ENCODE measurements at regions not wholly inside any gene's neighbourhood (a gene's known extent, or its start where the extent isn't known, plus 50 kb on each side); places are given as distances from the start of the nearest gene placed in this dataset.

DNA sequence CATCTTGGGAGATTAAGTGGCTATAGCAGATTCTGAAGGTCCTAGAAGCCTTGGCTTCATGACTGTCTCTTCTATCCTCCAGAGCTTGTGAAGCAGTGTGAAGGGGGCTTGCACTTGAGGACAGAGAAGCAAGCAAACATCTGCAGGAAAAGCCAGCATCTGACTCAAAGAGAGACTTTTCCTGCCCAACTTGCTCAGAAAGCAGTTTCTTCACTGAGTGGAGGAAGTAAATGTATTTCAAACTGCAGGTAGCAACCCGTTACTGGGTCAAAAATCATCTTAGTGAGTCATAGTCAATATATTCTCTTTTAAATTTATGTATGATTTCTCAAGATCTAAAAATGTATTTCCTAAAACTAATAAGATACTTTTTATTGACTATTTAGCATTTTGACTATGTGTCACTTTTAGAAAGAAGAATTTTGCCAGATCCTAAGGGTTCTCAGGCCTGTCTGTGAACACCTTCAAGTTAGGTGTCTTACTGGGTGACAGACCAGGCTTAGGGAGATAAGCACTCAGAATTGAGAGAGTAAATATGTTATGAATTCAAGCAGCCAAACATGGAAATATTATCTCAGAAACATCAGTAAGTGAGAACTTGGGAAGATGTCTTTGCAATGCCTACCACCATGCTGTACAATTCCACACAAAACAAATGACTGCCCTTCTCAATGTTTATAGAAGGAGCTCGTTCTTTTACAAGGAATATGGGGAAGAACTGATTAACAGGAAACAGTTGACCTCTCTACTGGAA is 72.6 kb upstream of the DMAC1 start:
- no peak for DNase-seq (ENCODE audit: low read depth)

DNA sequence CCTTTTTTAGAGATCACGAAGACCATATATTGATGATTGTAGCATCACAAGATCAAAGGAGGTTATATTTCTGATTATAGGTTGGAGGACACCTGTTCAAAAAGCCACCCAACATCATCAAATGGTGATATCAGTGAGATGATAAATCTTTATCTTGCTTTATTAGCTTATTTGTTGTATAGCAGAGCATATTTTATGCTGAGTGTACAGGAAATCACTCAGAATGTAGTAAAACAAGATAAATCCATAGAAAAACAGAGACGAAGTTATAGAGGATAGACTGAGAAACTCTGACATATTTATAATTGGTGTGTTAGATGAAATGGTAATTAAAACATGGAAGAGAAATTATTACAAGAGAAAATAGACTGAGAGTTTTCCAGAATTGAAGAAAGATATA is 69.8 kb upstream of the DMAC1 start:
- no peak for DNase-seq (ENCODE audit: low read depth)

DNA sequence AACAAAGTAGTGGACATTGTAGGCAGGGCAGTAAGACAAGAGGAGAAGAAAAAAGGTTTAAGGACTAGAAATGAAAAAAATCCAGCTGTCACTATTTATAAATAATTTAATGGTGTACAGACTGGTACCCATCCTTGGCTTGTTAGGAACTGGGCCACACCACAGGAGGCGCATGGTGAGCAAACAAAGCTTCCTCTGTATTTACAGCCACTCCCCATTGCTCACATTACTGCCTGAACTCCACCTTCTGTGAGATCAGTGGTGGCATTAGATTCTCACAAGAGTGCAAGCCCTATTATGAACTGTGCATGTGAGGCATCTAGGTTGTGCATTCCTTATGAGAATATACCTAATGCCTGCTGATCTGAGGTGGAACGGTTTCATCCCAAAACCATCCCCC is 62.6 kb upstream of the DMAC1 start:
- no peak for DNase-seq (ENCODE audit: low read depth)

DNA sequence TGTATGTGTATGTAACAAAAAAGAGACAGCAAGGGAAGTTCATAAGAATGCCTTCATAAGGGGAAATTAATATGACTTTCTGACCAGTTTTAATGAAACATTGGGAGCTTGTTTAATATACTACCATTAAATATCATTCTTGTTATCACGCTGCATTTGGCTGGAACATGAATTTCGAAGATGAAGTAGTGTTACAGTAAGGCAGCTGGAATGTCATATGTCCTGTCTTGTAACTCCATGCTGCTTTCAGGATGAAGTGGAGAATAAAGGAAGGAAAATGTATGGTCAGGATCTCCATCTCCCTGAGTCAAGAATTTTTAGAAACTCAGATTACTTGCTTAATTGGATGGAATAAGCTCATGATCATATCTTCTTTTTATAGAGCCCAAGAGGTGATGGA is 61.5 kb upstream of the DMAC1 start:
- no peak for DNase-seq (ENCODE audit: low read depth)

DNA sequence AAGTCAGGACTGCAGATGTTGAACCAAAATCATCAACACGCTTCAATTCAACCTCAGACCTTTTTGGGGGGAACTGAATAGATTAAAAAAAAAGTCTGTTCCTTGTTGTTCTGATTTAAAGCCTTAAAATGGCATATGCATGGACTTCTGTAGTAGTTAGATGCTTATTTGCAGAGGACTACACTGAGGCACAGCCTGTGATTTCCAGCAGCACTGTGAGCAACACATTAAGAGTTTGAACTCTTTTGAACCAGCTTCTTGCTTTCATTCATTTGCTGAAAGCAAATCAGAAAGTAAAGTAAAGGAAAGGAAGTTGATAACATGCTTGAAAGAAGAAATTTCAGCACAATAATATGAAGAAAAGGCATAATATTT is 60.7 kb upstream of the DMAC1 start:
- DNase-seq (ENCODE audit: low read depth), result no peak

DNA sequence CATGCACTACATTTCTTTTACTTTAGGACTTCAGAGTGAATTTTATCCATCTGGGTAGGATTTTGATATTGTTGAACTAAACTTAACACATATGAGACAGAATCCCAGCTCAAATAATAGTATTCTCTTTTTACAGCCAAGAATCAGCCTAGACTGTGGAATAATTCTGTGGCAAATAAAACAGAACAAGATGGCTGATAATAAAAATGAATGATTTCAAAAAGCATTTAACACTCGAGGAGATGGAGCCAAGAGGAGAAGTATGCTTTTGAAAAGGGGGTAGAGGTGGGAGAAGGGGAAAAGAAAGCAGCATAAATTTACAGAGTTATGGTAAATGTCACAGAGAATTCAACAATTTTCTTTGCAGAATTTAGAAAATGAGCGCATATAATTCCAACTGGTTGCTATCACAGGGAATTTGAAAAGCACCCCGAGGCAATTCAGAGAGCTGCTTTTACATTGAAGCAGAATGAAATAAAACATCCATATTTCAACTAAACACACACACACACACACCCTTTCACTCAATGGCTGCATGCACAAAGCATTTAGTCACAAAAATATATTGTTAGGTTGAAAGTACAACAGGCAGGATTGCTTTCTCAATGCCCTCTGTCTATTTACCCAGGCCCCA is 60.2 kb upstream of the DMAC1 start:
- no peak for DNase-seq (ENCODE audit: low read depth)

DNA sequence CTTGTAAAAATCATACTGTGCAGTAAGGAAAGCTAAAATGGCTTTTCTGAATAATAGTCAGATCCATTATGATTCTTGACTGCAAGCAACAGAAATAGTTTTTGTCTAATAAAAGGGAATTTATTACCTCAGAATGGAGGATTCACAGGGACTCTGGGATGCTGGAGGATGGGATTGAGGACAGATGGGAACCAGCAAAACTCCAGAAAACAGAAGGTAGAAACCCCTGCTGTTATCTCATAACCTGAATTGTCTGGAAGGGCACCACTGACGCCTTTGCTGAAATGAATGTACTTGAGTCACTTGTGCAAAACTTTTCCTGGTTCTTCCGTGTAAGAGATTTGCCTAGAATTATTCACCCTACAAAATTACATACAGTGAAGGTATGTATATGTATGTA is 58.6 kb upstream of the DMAC1 start:
- no peak for DNase-seq (ENCODE audit: low read depth)

DNA sequence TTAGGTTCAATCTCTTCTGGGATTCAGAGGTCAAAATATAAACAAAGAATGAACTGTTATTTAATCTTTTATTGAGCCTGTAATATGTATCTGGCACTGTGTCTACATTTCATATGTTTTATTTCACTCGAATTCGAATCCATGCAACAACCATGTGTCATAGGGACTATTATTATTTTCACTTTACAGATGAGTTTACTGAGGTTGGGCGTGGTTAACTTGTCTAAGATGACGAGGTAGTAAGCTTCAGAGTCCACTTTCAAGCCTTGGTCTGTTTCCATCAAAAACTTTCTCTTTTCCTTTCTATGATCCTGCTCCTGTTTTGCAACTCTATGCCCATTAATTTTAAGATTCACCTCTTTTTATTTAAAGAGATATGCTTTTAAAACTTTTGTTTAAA is 55.2 kb upstream of the DMAC1 start:
- DNase-seq (ENCODE audit: low read depth), result no peak
